ENCODE measurements at regions not wholly inside any gene's neighbourhood (a gene's known extent, or its start where the extent isn't known, plus 50 kb on each side); places are given as distances from the start of the nearest gene placed in this dataset.
A peak's percentile ranks its signal among the peaks of the same experiment; 100 is the strongest.

DNA sequence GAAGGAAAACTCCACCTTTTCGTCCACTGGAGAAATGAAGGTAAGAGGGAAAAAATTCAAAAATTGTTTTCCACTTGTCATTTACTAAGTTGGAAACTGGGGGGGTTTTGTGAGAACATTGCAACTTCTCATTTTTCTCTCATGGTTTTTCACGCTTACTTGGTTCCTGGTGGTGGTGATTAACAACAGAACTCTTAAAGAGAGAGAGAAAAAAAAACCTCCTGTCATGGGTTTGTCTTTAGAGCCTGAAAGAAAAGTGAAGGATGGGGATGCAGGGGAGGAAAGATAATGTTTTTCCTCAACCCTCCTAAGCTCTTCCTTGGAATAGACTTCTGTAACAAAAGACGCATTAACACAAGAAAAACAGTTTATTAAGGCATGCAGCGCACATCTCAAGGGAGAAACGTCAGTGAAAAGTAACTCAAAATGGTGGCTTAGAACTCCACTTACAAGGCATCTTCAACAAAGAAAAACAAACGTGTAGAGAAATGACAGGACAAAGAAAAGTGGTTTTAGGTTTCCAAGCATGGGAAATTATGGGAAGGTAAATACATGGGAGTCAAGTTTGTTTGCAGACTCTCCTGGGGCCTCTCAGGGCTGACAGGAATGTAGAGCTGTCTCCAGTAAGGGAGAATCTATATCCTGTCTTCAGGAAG, 81.9 kb upstream of the ATF7IP start:
- peaks cover 6% of the 10 kb centered on the region for H3K9me3 Mint-ChIP-seq
- H3K9me3 ChIP-seq (ENCODE audit: control insufficient read depth in 1 of 2, insufficient read depth in 1 of 2, low read length in 2 of 2) = peaks cover 0 to 25% of the 10 kb centered on the region in 2 experiments
- H3K36me3 ChIP-seq (ENCODE audit: insufficient read depth, low read length) = no peaks in the 10 kb centered on the region
- no peak for ATAC-seq (ENCODE audit: poor library complexity)
- ChIA-PET CTCF (no interaction called here), POLR2A (interaction anchor here (1.1 kb wide), 1 partner anchor 26 kb away, joined by 3 read pairs; no protein-coding TSS in a partner anchor)
- H3K4me1 Mint-ChIP-seq (ENCODE audit: low read depth) = no peaks in the 10 kb centered on the region
- no peak overlapping the region for H3K27ac ChIP-seq (ENCODE audit: low read depth in 1 of 2, low read length in 2 of 2)
- H3K27me3 ChIP-seq (ENCODE audit: control insufficient read depth in 1 of 2, insufficient read depth in 2 of 2, low read length in 2 of 2) = no peaks in the 10 kb centered on the region
- TF ChIP-seq, protein P1, sequence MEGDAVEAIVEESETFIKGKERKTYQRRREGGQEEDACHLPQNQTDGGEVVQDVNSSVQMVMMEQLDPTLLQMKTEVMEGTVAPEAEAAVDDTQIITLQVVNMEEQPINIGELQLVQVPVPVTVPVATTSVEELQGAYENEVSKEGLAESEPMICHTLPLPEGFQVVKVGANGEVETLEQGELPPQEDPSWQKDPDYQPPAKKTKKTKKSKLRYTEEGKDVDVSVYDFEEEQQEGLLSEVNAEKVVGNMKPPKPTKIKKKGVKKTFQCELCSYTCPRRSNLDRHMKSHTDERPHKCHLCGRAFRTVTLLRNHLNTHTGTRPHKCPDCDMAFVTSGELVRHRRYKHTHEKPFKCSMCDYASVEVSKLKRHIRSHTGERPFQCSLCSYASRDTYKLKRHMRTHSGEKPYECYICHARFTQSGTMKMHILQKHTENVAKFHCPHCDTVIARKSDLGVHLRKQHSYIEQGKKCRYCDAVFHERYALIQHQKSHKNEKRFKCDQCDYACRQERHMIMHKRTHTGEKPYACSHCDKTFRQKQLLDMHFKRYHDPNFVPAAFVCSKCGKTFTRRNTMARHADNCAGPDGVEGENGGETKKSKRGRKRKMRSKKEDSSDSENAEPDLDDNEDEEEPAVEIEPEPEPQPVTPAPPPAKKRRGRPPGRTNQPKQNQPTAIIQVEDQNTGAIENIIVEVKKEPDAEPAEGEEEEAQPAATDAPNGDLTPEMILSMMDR (IDR thresholded peaks at IDR 0.05) = no peak
- DNase-seq = no peak
- H3K27ac Mint-ChIP-seq = no peak overlapping the region
- H3K27me3 Mint-ChIP-seq = no peaks in the 10 kb centered on the region
- intact Hi-C loops (cut with DNase I, micrococcal nuclease) = loop anchor here in 1 of 2 experiments (1.0 kb wide), 1 partner anchor 48 kb away; no protein-coding TSS in a partner anchor
- no peak overlapping the region for H3K4me3 Mint-ChIP-seq
- no peaks in the 10 kb centered on the region for H3K36me3 Mint-ChIP-seq (ENCODE audit: low read depth)
- no peak overlapping the region for H3K4me3 ChIP-seq (ENCODE audit: low read length)
- no peaks in the 10 kb centered on the region for H3K4me1 ChIP-seq (ENCODE audit: insufficient read depth, low read length)

DNA sequence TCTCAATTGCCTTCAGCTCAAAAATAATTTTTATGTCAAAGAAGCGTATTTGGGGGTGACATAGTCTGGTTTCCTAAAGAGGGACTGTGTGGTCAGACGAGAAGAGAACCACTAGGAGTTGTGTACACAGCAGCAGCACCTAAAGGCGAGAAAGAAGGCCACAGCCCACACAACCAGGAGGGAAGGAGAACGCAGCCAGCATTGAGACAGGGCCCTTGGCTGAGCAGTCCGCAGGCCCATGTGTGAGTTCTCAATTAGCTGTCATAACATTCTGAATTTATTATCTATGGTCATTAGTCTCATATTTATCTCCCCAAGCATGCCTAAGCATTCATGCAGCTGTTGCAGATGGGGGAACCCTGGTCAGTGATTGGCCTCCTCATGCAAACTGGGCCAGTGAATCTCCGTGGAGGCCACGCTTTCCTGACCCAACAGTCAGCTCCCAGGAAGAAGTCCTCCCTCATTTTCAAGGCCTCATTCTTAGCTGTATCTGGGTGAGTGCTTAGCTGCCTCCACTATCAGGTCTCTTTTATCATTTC, 81.2 kb upstream of the ATF7IP start:
- TF ChIP-seq, protein P1 (IDR thresholded peaks at IDR 0.05) = no peak
- Histone ChIP-seq H3K4me1 (ENCODE audit: insufficient read depth, low read length) (no peaks in the 10 kb centered on the region), H3K36me3 (ENCODE audit: insufficient read depth, low read length) (no peaks in the 10 kb centered on the region), H3K9me3 (ENCODE audit: control insufficient read depth in 1 of 2, insufficient read depth in 1 of 2, low read length in 2 of 2) (peaks cover 6 to 27% of the 10 kb centered on the region in 2 experiments), H3K27ac (ENCODE audit: low read depth in 1 of 2, low read length in 2 of 2) (no peak overlapping the region), H3K27me3 (ENCODE audit: control insufficient read depth in 1 of 2, insufficient read depth in 2 of 2, low read length in 2 of 2) (no peaks in the 10 kb centered on the region), H3K4me3 (ENCODE audit: low read length) (no peak overlapping the region)
- no peak overlapping the region for H3K4me3 Mint-ChIP-seq
- peaks cover 6% of the 10 kb centered on the region for H3K9me3 Mint-ChIP-seq
- intact Hi-C loops (cut with DNase I, micrococcal nuclease) = no loop called here
- DNase-seq (no peak), ATAC-seq (ENCODE audit: poor library complexity) (no peak)
- POLR2A ChIA-PET = interaction anchor here (1.1 kb wide), 1 partner anchor 26 kb away, joined by 3 read pairs; no protein-coding TSS in a partner anchor
- no peaks in the 10 kb centered on the region for H3K27me3 Mint-ChIP-seq
- no peak overlapping the region for H3K27ac Mint-ChIP-seq
- peaks cover 6% of the 10 kb centered on the region for H3K36me3 Mint-ChIP-seq (ENCODE audit: low read depth)
- CTCF ChIA-PET = no interaction called here
- no peaks in the 10 kb centered on the region for H3K4me1 Mint-ChIP-seq (ENCODE audit: low read depth)

DNA sequence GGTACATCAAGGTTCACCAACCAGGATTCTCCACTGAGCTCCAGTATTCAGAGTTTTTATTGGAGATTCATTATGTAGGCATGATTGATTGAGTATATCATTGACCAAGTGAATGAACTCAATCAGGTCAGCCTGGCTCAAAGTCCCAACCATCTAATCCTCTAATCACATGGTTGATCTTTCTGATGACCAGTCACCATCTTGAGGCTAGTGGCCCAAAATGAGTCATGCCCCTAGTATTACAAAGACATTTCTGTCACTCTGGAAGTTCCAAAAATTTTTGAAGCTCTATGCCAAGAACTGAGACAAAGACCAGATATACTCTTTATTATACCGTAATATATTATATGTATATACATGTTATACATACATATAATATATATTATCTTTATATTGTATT, 75.9 kb upstream of the ATF7IP start:
- no peaks in the 10 kb centered on the region for H3K4me1 ChIP-seq (ENCODE audit: insufficient read depth, low read length)
- intact Hi-C loops (cut with DNase I, micrococcal nuclease) = no loop called here
- H3K27ac ChIP-seq (ENCODE audit: low read depth in 1 of 2, low read length in 2 of 2) = no peak overlapping the region
- TF ChIP-seq, protein P1 (IDR thresholded peaks at IDR 0.05) = no peak
- CTCF ChIA-PET = no interaction called here
- no peaks in the 10 kb centered on the region for H3K27me3 ChIP-seq (ENCODE audit: control insufficient read depth in 1 of 2, insufficient read depth in 2 of 2, low read length in 2 of 2)
- H3K4me3 ChIP-seq (ENCODE audit: low read length) = no peak overlapping the region
- no peaks in the 10 kb centered on the region for H3K4me1 Mint-ChIP-seq (ENCODE audit: low read depth)
- peaks cover 10 to 21% of the 10 kb centered on the region in 2 experiments for H3K9me3 ChIP-seq (ENCODE audit: control insufficient read depth in 1 of 2, insufficient read depth in 1 of 2, low read length in 2 of 2)
- ATAC-seq (ENCODE audit: poor library complexity) (no peak), DNase-seq (peak in 2 of 14 experiments; percentile 4 to 15)
- H3K36me3 Mint-ChIP-seq (ENCODE audit: low read depth) = peaks cover 6% of the 10 kb centered on the region
- no peak overlapping the region for H3K4me3 Mint-ChIP-seq
- H3K27me3 Mint-ChIP-seq = no peaks in the 10 kb centered on the region
- POLR2A ChIA-PET = no interaction called here
- no peaks in the 10 kb centered on the region for H3K36me3 ChIP-seq (ENCODE audit: insufficient read depth, low read length)
- H3K9me3 Mint-ChIP-seq = no peaks in the 10 kb centered on the region
- H3K27ac Mint-ChIP-seq = no peak overlapping the region

Measured in CD4-positive, alpha-beta T cell (primary cell).